ENCODE measurements at regions not wholly inside any gene's neighbourhood (a gene's known extent, or its start where the extent isn't known, plus 50 kb on each side); places are given as distances from the start of the nearest gene placed in this dataset.
"Not testable (repeated sequence)": the region's sequence is repeated elsewhere in the genome, so short reads cannot be mapped to it uniquely, and the experiment has no call there.

GRCh38 chr10:109729895-109730294 is 193.4 kb downstream of the XPNPEP1 start:
- DNase-seq = not testable (repeated sequence)

- no peak for DNase-seq
These were observed 195.9 kb downstream of the XPNPEP1 start for GRCh38 chr10:109727436-109727835.

GRCh38 chr10:109726473-109726872 is 196.8 kb downstream of the XPNPEP1 start:
- DNase-seq = no peak

- no peak for DNase-seq
These were observed 200.0 kb downstream of the XPNPEP1 start for GRCh38 chr10:109723305-109723704.

GRCh38 chr10:109721453-109722064 is 201.8 kb downstream of the XPNPEP1 start:
- DNase-seq = no peak

GRCh38 chr10:109706026-109706560 is 217.2 kb downstream of the XPNPEP1 start:
- DNase-seq = no peak

GRCh38 chr10:109701633-109702215 is 221.6 kb downstream of the XPNPEP1 start:
- DNase-seq = no peak

- no peak for DNase-seq
These were observed 224.2 kb downstream of the XPNPEP1 start for GRCh38 chr10:109698882-109699664.

GRCh38 chr10:109698086-109698485 is 225.2 kb downstream of the XPNPEP1 start:
- DNase-seq = no peak

GRCh38 chr10:109696981-109697775 is 226.1 kb downstream of the XPNPEP1 start:
- DNase-seq = no peak

- DNase-seq = no peak
These were observed 226.8 kb downstream of the XPNPEP1 start for GRCh38 chr10:109696462-109696861.

GRCh38 chr10:109695988-109696387 is 227.3 kb downstream of the XPNPEP1 start:
- no peak for DNase-seq

GRCh38 chr10:109689785-109690184 is 233.5 kb downstream of the XPNPEP1 start:
- DNase-seq = no peak

- DNase-seq = no peak
These were observed 243.8 kb downstream of the XPNPEP1 start for GRCh38 chr10:109679478-109679877.

- DNase-seq = no peak
These were observed 244.5 kb downstream of the XPNPEP1 start for GRCh38 chr10:109678857-109679256.

GRCh38 chr10:109676703-109677102 is 246.6 kb downstream of the XPNPEP1 start:
- DNase-seq = no peak

- no peak for DNase-seq
These were observed 254.6 kb downstream of the XPNPEP1 start for GRCh38 chr10:109668703-109669102.

GRCh38 chr10:109668154-109668665 is 255.1 kb downstream of the XPNPEP1 start:
- no peak for DNase-seq

- no peak for DNase-seq
These were observed 258.0 kb downstream of the XPNPEP1 start for GRCh38 chr10:109665321-109665720.

GRCh38 chr10:109664554-109664953 is 258.8 kb downstream of the XPNPEP1 start:
- no peak for DNase-seq

- no peak for DNase-seq
These were observed 260.2 kb downstream of the XPNPEP1 start for GRCh38 chr10:109663122-109663521.

- DNase-seq = not testable (repeated sequence)
These were observed 270.7 kb downstream of the XPNPEP1 start for GRCh38 chr10:109652612-109653011.
